ENCODE measurements at regions not wholly inside any gene's neighbourhood (a gene's known extent, or its start where the extent isn't known, plus 50 kb on each side); places are given as distances from the start of the nearest gene placed in this dataset.

DNA sequence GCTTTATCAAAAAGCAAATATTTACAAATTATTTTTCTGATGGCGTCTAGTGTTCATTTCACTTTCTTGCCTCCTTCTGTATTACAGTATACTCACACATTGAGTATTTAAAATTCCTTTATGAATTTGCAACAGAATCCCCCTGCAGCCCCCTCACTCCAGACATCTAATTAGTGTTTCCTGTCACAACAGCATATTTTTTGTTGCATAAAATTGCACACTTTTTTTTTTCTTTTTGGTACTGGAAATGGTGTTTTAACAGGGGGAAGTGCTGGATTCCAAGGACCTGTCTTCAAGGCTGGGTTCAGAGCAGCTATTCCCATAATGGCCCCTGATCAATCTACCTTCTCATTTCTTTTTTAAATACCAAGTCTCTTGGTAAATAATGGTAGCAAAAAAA is 184.3 kb upstream of the HMCN1 start:
- CTCF ChIA-PET = interaction anchor here (0.6 kb wide), 1 partner anchor 37 kb away, joined by 3 read pairs; no protein-coding TSS in a partner anchor
- no peaks in the 10 kb centered on the region for H3K4me1 ChIP-seq (ENCODE audit: control insufficient read depth, extremely low read depth, insufficient read depth, low read length)
- FAIRE-seq (no peak), DNase-seq (ENCODE audit: low read depth, low spot score) (no peak)
- H4K20me1 ChIP-seq (replicated peaks; ENCODE audit: control insufficient read depth, extremely low read depth, insufficient read depth, low read length) = no peaks in the 10 kb centered on the region
- H3K79me2 ChIP-seq (ENCODE audit: control insufficient read depth, insufficient read depth, low read length) = no peaks in the 10 kb centered on the region
- H3K27me3 ChIP-seq (ENCODE audit: control insufficient read depth in 2 of 2, insufficient read depth in 2 of 2, low read length in 2 of 2) = no peaks in the 10 kb centered on the region
- no peak overlapping the region for H3K27ac ChIP-seq (ENCODE audit: insufficient read depth, low read depth, low read length)
- no TSS peak for BruUV-seq (replicated peaks)
- TF ChIP-seq GATA2 (IDR thresholded peaks at IDR 0.05; ENCODE audit: insufficient read depth, insufficient read length, low read depth, low read length) (no peak), JUN (IDR thresholded peaks at IDR 0.05; ENCODE audit: borderline replicate concordance, insufficient read depth, insufficient read length, low read depth) (no peak), FOS (IDR thresholded peaks at IDR 0.05; ENCODE audit: borderline replicate concordance, insufficient read depth, low read length) (no peak), EZH2 (IDR thresholded peaks at IDR 0.05; ENCODE audit: borderline replicate concordance, low read depth, low read length, severe bottlenecking) (no peak), POLR2A (IDR thresholded peaks at IDR 0.05; ENCODE audit: low read depth, low read length) (no peak)
- TF ChIP-seq, protein P1, sequence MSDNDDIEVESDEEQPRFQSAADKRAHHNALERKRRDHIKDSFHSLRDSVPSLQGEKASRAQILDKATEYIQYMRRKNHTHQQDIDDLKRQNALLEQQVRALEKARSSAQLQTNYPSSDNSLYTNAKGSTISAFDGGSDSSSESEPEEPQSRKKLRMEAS (IDR thresholded peaks at IDR 0.05; ENCODE audit: insufficient read depth, insufficient read length) = no peak
- H3K9ac ChIP-seq (replicated peaks; ENCODE audit: extremely low read depth, insufficient read depth, low read length) = no peak overlapping the region
- intact Hi-C loops (cut with micrococcal nuclease) (no loop called here), dilution Hi-C loops (cut with MboI; ENCODE audit: extremely low pct_ligation_motif_present, low sequenced_read_pairs) (no loop called here)
- no peaks in the 10 kb centered on the region for H3K36me3 ChIP-seq (ENCODE audit: control insufficient read depth in 2 of 2, extremely low read depth in 1 of 2, insufficient read depth in 2 of 2, low read length in 2 of 2)
- H3K4me2 ChIP-seq (ENCODE audit: insufficient read depth, low read length) = no peak overlapping the region
- no peak overlapping the region for H3K4me3 ChIP-seq (replicated peaks in 1 of 3; ENCODE audit: insufficient read depth in 1 of 3, low read depth in 1 of 3, low read length in 3 of 3)
- H3K9me1 ChIP-seq (replicated peaks; ENCODE audit: control insufficient read depth, extremely low read depth, insufficient read depth, low read length) = no peaks in the 10 kb centered on the region
- no peaks in the 10 kb centered on the region for H3K9me3 ChIP-seq (replicated peaks; ENCODE audit: control insufficient read depth, insufficient read depth, low read length)
- H2AFZ ChIP-seq (ENCODE audit: low read depth, low read length) = no peak overlapping the region
- POLR2A ChIA-PET = no interaction called here

DNA sequence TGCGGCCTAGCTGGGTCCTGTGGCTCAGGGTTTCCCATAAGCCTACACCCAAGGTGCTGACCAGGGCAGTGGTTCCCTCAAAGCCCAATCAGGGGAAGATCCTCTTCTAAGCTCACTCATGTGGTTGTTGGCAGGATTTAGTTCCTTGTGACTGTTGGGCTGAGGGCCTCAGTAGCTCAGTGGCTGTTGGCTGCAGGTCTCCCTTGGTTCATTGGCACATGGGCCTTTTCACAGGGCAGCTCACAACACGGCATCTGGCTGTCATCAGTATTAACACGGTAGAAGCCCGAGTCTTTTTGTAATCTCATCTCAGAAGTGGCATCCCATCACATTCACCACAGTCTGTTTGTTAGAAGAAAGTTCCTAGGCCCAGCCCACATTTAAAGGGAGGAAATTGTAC is 188.2 kb upstream of the HMCN1 start:
- no peaks in the 10 kb centered on the region for H3K79me2 ChIP-seq (ENCODE audit: control insufficient read depth, insufficient read depth, low read length)
- no peak overlapping the region for H3K4me3 ChIP-seq (replicated peaks in 1 of 3; ENCODE audit: insufficient read depth in 1 of 3, low read depth in 1 of 3, low read length in 3 of 3)
- H3K27me3 ChIP-seq (ENCODE audit: control insufficient read depth in 2 of 2, insufficient read depth in 2 of 2, low read length in 2 of 2) = no peaks in the 10 kb centered on the region
- H3K9ac ChIP-seq (replicated peaks; ENCODE audit: extremely low read depth, insufficient read depth, low read length) = no peak overlapping the region
- H3K9me3 ChIP-seq (replicated peaks; ENCODE audit: control insufficient read depth, insufficient read depth, low read length) = no peaks in the 10 kb centered on the region
- POLR2A ChIA-PET = no interaction called here
- H3K4me1 ChIP-seq (ENCODE audit: control insufficient read depth, extremely low read depth, insufficient read depth, low read length) = no peaks in the 10 kb centered on the region
- no peaks in the 10 kb centered on the region for H3K36me3 ChIP-seq (ENCODE audit: control insufficient read depth in 2 of 2, extremely low read depth in 1 of 2, insufficient read depth in 2 of 2, low read length in 2 of 2)
- dilution Hi-C loops (cut with MboI; ENCODE audit: extremely low pct_ligation_motif_present, low sequenced_read_pairs) (no loop called here), intact Hi-C loops (cut with micrococcal nuclease) (no loop called here)
- DNase-seq (ENCODE audit: low read depth, low spot score) = no peak
- H2AFZ ChIP-seq (ENCODE audit: low read depth, low read length) = no peak overlapping the region
- H4K20me1 ChIP-seq (replicated peaks; ENCODE audit: control insufficient read depth, extremely low read depth, insufficient read depth, low read length) = no peaks in the 10 kb centered on the region
- TF ChIP-seq GATA2 (IDR thresholded peaks at IDR 0.05; ENCODE audit: insufficient read depth, insufficient read length, low read depth, low read length) = no peak
- no peak for TF ChIP-seq MYC (IDR thresholded peaks at IDR 0.05; ENCODE audit: low read depth, low read length)
- TF ChIP-seq, protein P2, sequence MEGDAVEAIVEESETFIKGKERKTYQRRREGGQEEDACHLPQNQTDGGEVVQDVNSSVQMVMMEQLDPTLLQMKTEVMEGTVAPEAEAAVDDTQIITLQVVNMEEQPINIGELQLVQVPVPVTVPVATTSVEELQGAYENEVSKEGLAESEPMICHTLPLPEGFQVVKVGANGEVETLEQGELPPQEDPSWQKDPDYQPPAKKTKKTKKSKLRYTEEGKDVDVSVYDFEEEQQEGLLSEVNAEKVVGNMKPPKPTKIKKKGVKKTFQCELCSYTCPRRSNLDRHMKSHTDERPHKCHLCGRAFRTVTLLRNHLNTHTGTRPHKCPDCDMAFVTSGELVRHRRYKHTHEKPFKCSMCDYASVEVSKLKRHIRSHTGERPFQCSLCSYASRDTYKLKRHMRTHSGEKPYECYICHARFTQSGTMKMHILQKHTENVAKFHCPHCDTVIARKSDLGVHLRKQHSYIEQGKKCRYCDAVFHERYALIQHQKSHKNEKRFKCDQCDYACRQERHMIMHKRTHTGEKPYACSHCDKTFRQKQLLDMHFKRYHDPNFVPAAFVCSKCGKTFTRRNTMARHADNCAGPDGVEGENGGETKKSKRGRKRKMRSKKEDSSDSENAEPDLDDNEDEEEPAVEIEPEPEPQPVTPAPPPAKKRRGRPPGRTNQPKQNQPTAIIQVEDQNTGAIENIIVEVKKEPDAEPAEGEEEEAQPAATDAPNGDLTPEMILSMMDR (IDR thresholded peaks at IDR 0.05; ENCODE audit: extremely low read depth in 1 of 2, insufficient read depth in 1 of 2, low read depth in 1 of 2, low read length in 2 of 2) = no peak
- TF ChIP-seq POLR2A (IDR thresholded peaks at IDR 0.05; ENCODE audit: low read depth, low read length) = no peak
- TF ChIP-seq POLR2AphosphoS5 (IDR thresholded peaks at IDR 0.05; ENCODE audit: insufficient read depth, low read depth, low read length) = no peak
- TF ChIP-seq, protein P1 (IDR thresholded peaks at IDR 0.05; ENCODE audit: insufficient read depth, insufficient read length) = no peak
- no peak for TF ChIP-seq JUN (IDR thresholded peaks at IDR 0.05; ENCODE audit: borderline replicate concordance, insufficient read depth, insufficient read length, low read depth)
- TF ChIP-seq FOS (IDR thresholded peaks at IDR 0.05; ENCODE audit: borderline replicate concordance, insufficient read depth, low read length) = no peak
- no peak for TF ChIP-seq EZH2 (IDR thresholded peaks at IDR 0.05; ENCODE audit: borderline replicate concordance, low read depth, low read length, severe bottlenecking)
- H3K4me2 ChIP-seq (ENCODE audit: insufficient read depth, low read length) = no peak overlapping the region
- no peak overlapping the region for H3K27ac ChIP-seq (ENCODE audit: insufficient read depth, low read depth, low read length)
- no peaks in the 10 kb centered on the region for H3K9me1 ChIP-seq (replicated peaks; ENCODE audit: control insufficient read depth, extremely low read depth, insufficient read depth, low read length)
- CTCF ChIA-PET = interaction anchor here (0.9 to 2.0 kb wide), 7 partner anchors 9 to 740 kb away, joined by 3 to 9 read pairs (median 5); partner anchors contain the start of gene IVNS1ABP
- BruUV-seq (replicated peaks) = no TSS peak
- no peak for FAIRE-seq

Data from endothelial cell of umbilical vein (primary cell).